ENCODE measurements at regions not wholly inside any gene's neighbourhood (a gene's known extent, or its start where the extent isn't known, plus 50 kb on each side); places are given as distances from the start of the nearest gene placed in this dataset.

- TF ChIP-seq, protein P1, sequence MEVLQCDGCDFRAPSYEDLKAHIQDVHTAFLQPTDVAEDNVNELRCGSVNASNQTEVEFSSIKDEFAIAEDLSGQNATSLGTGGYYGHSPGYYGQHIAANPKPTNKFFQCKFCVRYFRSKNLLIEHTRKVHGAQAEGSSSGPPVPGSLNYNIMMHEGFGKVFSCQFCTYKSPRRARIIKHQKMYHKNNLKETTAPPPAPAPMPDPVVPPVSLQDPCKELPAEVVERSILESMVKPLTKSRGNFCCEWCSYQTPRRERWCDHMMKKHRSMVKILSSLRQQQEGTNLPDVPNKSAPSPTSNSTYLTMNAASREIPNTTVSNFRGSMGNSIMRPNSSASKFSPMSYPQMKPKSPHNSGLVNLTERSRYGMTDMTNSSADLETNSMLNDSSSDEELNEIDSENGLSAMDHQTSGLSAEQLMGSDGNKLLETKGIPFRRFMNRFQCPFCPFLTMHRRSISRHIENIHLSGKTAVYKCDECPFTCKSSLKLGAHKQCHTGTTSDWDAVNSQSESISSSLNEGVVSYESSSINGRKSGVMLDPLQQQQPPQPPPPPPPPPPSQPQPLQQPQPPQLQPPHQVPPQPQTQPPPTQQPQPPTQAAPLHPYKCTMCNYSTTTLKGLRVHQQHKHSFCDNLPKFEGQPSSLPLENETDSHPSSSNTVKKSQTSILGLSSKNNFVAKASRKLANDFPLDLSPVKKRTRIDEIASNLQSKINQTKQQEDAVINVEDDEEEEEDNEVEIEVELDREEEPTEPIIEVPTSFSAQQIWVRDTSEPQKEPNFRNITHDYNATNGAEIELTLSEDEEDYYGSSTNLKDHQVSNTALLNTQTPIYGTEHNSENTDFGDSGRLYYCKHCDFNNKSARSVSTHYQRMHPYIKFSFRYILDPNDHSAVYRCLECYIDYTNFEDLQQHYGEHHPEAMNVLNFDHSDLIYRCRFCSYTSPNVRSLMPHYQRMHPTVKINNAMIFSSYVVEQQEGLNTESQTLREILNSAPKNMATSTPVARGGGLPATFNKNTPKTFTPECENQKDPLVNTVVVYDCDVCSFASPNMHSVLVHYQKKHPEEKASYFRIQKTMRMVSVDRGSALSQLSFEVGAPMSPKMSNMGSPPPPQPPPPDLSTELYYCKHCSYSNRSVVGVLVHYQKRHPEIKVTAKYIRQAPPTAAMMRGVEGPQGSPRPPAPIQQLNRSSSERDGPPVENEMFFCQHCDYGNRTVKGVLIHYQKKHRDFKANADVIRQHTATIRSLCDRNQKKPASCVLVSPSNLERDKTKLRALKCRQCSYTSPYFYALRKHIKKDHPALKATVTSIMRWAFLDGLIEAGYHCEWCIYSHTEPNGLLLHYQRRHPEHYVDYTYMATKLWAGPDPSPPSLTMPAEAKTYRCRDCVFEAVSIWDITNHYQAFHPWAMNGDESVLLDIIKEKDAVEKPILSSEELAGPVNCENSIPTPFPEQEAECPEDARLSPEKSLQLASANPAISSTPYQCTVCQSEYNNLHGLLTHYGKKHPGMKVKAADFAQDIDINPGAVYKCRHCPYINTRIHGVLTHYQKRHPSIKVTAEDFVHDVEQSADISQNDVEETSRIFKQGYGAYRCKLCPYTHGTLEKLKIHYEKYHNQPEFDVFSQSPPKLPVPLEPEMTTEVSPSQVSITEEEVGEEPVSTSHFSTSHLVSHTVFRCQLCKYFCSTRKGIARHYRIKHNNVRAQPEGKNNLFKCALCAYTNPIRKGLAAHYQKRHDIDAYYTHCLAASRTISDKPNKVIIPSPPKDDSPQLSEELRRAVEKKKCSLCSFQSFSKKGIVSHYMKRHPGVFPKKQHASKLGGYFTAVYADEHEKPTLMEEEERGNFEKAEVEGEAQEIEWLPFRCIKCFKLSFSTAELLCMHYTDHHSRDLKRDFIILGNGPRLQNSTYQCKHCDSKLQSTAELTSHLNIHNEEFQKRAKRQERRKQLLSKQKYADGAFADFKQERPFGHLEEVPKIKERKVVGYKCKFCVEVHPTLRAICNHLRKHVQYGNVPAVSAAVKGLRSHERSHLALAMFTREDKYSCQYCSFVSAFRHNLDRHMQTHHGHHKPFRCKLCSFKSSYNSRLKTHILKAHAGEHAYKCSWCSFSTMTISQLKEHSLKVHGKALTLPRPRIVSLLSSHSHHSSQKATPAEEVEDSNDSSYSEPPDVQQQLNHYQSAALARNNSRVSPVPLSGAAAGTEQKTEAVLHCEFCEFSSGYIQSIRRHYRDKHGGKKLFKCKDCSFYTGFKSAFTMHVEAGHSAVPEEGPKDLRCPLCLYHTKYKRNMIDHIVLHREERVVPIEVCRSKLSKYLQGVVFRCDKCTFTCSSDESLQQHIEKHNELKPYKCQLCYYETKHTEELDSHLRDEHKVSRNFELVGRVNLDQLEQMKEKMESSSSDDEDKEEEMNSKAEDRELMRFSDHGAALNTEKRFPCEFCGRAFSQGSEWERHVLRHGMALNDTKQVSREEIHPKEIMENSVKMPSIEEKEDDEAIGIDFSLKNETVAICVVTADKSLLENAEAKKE (CRISPR knock-in tag; IDR thresholded peaks at IDR 0.05) = no peak
- no peak for TF ChIP-seq ZNF331 (CRISPR knock-in tag; IDR thresholded peaks at IDR 0.05; ENCODE audit: low read depth)
Observed at GRCh38 chr17:71334048-71334751, 786.6 kb upstream of the SOX9 start (continued).

DNA sequence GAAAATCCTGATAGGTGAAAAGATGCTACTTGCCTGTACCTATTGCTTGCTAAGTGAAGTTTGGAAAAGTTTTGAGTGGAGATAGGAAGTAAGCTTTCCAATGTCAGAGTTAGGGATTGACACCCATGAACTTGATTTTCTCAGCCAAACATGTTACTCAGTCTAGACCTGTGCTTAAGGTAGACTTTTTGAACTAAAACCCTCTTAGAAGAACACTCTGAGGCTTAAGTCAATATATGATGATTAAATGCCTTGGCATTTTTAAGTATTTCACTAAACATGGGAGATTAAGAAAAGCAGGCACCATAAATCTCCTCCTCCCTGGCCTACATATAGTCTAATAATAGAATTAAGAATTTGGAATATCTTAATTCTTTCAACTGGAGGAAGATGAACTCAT is 785.6 kb upstream of the SOX9 start:
- Mint-ChIP-seq H3K27ac (no peak overlapping the region), H3K36me3 (ENCODE audit: low read depth) (no peaks in the 10 kb centered on the region), H3K4me1 (peaks cover 17% of the 10 kb centered on the region; the same call in 2 of the 3 replicates), H3K27me3 (ENCODE audit: insufficient read depth, low read depth, poor library complexity) (no peaks in the 10 kb centered on the region), H3K9me3 (no peaks in the 10 kb centered on the region), H3K4me3 (no peak overlapping the region)
- Histone ChIP-seq H3K4me1 (ENCODE audit: insufficient read depth) (peaks cover 14% of the 10 kb centered on the region), H3K9me2 (ENCODE audit: insufficient read depth) (no peaks in the 10 kb centered on the region; the same call in 1 of the 2 replicates), H3K4me2 (no peak overlapping the region), H4K20me1 (replicated peaks; ENCODE audit: insufficient read depth) (no peaks in the 10 kb centered on the region), H3K27ac (ENCODE audit: low read depth) (no peak overlapping the region), H3K4me3 (no peak overlapping the region), H3K79me2 (replicated peaks; ENCODE audit: insufficient read depth) (no peaks in the 10 kb centered on the region), H3K36me3 (ENCODE audit: insufficient read depth) (no peaks in the 10 kb centered on the region), H3K27me3 (ENCODE audit: insufficient read depth) (no peaks in the 10 kb centered on the region), H2AFZ (no peak overlapping the region), H3F3A (replicated peaks; ENCODE audit: low read depth) (no peaks in the 10 kb centered on the region)
- no peak for DNase-seq (ENCODE audit: low spot score)
- ATAC-seq = no peak
- no peak for TF ChIP-seq EZH2 (IDR thresholded peaks at IDR 0.05; ENCODE audit: low read depth, unreplicated experiment)
- TF ChIP-seq, protein P1 (CRISPR knock-in tag; IDR thresholded peaks at IDR 0.05) = no peak
- no peak for TF ChIP-seq CTCF (conservative IDR thresholded peaks at IDR 0.05; ENCODE audit: low read depth in 2 of 2)

Data from GM23338 (cell line).